Activated naive CD4-positive, alpha-beta T cell treated with anti-CD3 and anti-CD28 coated beads, Interleukin-2, amount 10 ng/mL, durations not matched to agents 7 days and 5 days (primary cell): ENCODE measurements at regions not wholly inside any gene's neighbourhood (a gene's known extent, or its start where the extent isn't known, plus 50 kb on each side); places are given as distances from the start of the nearest gene placed in this dataset.

ENCODE experiments used
- CTCF ChIA-PET: fragments of 350-600 bp; sonication (Branson Sonifier 250); formaldehyde crosslinking; loops from one replicate; lab custom pipeline; 2021; ENCODE audit warnings: antibody characterized with exemption; lab: Charles Lee
- DNase-seq: peaks from one replicate; pipeline ENCODE4 v3.0.0-alpha.2; 2020
- H3K27ac Mint-ChIP-seq: one replicate; pipeline ENCODE4 v1.8.0; 2021; ENCODE audit warnings: mild to moderate bottlenecking, moderate library complexity, mixed read lengths
- H3K27me3 Mint-ChIP-seq: one replicate; pipeline ENCODE4 v1.8.0; 2021; ENCODE audit warnings: mild to moderate bottlenecking, mixed read lengths
- H3K36me3 Mint-ChIP-seq: one replicate; pipeline ENCODE4 v1.8.0; 2021; ENCODE audit warnings: mixed read lengths
- H3K4me1 Mint-ChIP-seq: one replicate; pipeline ENCODE4 v1.8.0; 2021; ENCODE audit warnings: mixed read lengths
- H3K4me3 Mint-ChIP-seq: one replicate; pipeline ENCODE4 v1.8.0; 2021; ENCODE audit warnings: mild to moderate bottlenecking, moderate library complexity, mixed read lengths
- H3K9me3 Mint-ChIP-seq: one replicate; pipeline ENCODE4 v1.8.0; 2021; ENCODE audit warnings: mixed read lengths

DNA sequence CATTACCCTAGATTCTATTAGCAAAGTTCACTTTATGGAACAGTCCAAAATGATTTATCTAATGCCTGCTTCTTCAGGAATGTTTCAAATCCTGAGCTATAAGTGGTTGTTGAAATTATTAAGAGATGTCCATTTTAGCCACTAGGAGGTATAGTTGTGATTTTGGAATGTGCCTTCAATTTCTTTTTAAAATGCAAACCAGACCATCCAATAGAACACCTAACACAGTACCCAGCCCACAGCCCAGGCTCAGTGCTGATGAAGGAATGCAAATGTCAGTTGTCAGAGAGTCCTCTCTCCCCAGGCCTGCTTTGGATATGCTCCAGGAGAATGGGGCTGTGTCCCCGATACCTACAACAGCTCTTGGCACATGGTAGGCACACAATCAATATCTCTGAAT, 85.8 kb upstream of the E2F8 start:
- H3K4me3 Mint-ChIP-seq: no peak overlapping the region
- H3K27me3 Mint-ChIP-seq: peaks cover 17% of the 10 kb centered on the region
- CTCF ChIA-PET: interaction anchor here (1.0 to 1.3 kb wide), 3 partner anchors 226 to 243 kb away, joined by 3 to 4 read pairs (median 3); no protein-coding TSS in a partner anchor
- H3K9me3 Mint-ChIP-seq: no peaks in the 10 kb centered on the region
- H3K36me3 Mint-ChIP-seq: no peaks in the 10 kb centered on the region
- H3K4me1 Mint-ChIP-seq: no peaks in the 10 kb centered on the region
- H3K27ac Mint-ChIP-seq: no peak overlapping the region
- no peak for DNase-seq

- Mint-ChIP-seq H3K9me3 (no peaks in the 10 kb centered on the region), H3K27me3 (peaks cover 13% of the 10 kb centered on the region)
- CTCF ChIA-PET: interaction anchor here (0.9 kb wide), 1 partner anchor 248 kb away, joined by 3 read pairs; no protein-coding TSS in a partner anchor
Observed at GRCh38 chr11:19323502-19323901, 82.8 kb upstream of the E2F8 start.

DNA sequence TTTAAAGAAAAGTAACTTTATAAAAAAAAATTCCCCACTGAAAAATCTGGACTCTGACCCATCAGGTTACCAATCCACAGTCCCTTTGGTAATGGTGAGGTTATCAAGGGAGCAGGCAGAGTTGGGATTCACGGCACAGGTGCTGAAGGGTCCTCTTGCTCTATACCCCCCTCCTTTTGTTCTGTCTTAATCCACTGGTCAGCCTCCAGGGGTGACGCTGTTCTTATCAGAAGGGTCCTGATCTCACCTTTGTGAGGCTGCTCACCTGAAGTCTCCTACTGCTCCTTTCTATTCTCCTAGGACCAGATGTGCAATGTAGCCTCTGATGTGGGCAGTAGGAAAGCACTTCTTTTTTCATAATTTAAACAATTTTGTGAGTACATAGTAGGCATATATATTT, 80.6 kb upstream of the E2F8 start:
- Mint-ChIP-seq H3K27me3 (peaks cover 10% of the 10 kb centered on the region), H3K27ac (no peak overlapping the region), H3K4me1 (no peaks in the 10 kb centered on the region), H3K9me3 (no peaks in the 10 kb centered on the region), H3K4me3 (no peak overlapping the region), H3K36me3 (no peaks in the 10 kb centered on the region)
- CTCF ChIA-PET: no interaction called here
- DNase-seq: no peak

More at GRCh38 chr11:19323502-19323901, 82.8 kb upstream of the E2F8 start:
- no peak overlapping the region for H3K27ac Mint-ChIP-seq
- H3K4me3 Mint-ChIP-seq: no peak overlapping the region
- no peaks in the 10 kb centered on the region for H3K4me1 Mint-ChIP-seq
- no peak for DNase-seq
- no peaks in the 10 kb centered on the region for H3K36me3 Mint-ChIP-seq

DNA sequence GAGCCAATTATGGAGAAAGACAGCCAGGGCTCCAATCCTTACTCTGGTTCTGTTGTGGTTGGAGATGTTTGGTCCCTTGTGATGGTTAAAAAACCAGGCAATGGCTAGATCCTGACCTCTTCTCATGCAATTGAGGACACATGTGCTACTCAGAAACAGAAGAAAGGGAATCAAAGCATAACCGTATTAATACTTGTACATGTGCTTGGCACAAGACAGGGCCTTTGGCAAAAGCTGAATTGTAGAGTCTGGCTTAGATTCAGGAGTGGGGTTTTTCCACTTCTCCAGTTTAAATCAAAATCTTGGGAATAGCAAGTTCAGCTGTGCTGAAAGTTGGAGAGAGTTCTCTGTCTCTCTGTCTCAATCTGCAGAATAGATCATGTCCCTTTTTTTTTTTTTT, 80.1 kb upstream of the E2F8 start:
- Mint-ChIP-seq H3K36me3 (no peaks in the 10 kb centered on the region), H3K4me1 (no peaks in the 10 kb centered on the region), H3K9me3 (no peaks in the 10 kb centered on the region), H3K27me3 (peaks cover 10% of the 10 kb centered on the region), H3K4me3 (no peak overlapping the region), H3K27ac (no peak overlapping the region)
- DNase-seq: no peak
- CTCF ChIA-PET: no interaction called here

DNA sequence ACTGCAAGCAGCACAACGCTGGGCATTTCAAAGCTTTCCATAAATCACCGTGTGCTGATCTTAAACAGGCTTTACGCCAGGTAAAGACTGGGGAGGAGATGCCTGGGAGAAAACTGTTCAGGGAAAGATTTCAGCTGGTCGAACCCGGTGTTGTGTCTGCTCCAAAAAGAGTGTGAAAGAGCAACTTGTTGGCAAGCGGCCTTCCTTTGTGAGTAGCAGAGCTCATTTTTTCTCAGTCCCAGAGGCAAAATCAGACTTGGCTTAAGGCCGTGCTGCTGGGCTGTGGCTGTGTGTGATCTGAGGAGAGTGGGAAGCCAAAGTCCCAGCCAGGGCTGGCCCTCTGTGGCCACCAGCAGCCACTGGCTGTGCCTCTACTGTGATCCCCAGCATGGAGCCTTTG, 75.7 kb upstream of the E2F8 start:
- no peak overlapping the region for H3K4me3 Mint-ChIP-seq
- H3K36me3 Mint-ChIP-seq: no peaks in the 10 kb centered on the region
- no peak for DNase-seq
- peaks cover 16% of the 10 kb centered on the region for H3K27me3 Mint-ChIP-seq
- no peaks in the 10 kb centered on the region for H3K4me1 Mint-ChIP-seq
- CTCF ChIA-PET: no interaction called here
- no peak overlapping the region for H3K27ac Mint-ChIP-seq
- no peaks in the 10 kb centered on the region for H3K9me3 Mint-ChIP-seq

DNA sequence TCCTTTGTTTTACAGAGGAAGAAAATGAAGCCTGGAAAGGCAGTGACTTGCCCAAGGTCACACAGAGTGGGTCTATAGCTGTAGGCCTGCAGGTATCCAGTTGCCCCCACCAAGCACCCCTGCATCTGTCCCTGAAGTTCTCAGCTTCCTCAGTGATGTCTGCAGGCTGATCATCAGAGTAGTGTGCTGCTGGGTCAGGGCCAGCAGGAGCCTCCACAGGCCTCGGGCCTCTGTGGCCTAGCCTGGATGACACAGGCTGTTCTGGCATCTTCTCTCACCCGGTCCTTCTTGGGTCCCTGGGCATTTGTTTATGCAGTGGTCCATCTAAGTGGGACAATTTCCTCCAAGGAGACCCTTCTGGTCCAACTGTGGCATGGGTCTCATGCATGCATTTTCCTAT, 74.8 kb upstream of the E2F8 start:
- no peak overlapping the region for H3K4me3 Mint-ChIP-seq
- no peak for DNase-seq

GRCh38 chr11:19313140-19313539, 72.4 kb upstream of the E2F8 start:
- no peaks in the 10 kb centered on the region for H3K36me3 Mint-ChIP-seq

More for the DNA sequence above, 74.8 kb upstream of the E2F8 start:
- CTCF ChIA-PET: interaction anchor here (0.6 kb wide), 1 partner anchor 1057 kb away, joined by 3 read pairs; no protein-coding TSS in a partner anchor
- H3K9me3 Mint-ChIP-seq: no peaks in the 10 kb centered on the region
- no peaks in the 10 kb centered on the region for H3K36me3 Mint-ChIP-seq
- H3K27ac Mint-ChIP-seq: no peak overlapping the region
- no peaks in the 10 kb centered on the region for H3K4me1 Mint-ChIP-seq
- peaks cover 9% of the 10 kb centered on the region for H3K27me3 Mint-ChIP-seq

DNA sequence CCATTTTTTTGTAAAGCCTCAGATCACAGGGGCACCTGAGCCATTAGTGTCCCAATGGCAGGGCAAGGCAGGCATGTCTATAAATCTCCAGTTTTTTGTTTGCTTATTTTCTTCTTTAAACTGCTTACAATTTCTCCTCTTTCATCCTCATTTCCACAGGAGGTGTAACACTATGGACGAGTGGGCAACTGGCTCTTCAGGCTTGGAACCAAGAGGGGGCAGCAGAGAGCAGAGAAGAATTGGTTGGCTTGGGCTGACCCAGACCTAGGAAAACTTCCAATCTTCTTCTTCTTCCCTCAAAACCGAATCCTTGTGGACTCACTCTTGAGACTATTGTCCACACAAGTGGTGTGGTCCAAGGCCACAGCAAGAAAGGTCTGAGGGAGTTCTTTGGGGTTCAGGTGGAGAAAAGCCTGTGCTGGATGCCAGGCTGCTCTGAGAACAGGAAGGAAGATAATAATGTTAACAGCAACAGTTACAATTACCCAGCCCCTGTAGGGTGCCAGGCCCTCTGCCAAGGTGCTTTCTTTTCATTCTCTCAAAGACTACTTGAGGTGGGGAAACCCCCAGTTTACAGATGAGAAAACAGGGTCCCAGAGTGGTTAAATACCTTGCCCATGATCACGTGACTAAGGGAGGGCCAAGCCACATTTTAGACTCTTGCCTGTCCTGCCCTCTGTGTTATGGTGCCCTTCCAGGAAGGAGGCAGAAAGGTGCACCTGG, 70.7 kb upstream of the E2F8 start:
- H3K36me3 Mint-ChIP-seq: no peaks in the 10 kb centered on the region
- no peak overlapping the region for H3K4me3 Mint-ChIP-seq
- no peak overlapping the region for H3K27ac Mint-ChIP-seq
- H3K9me3 Mint-ChIP-seq: no peaks in the 10 kb centered on the region
- peaks cover 8% of the 10 kb centered on the region for H3K27me3 Mint-ChIP-seq
- CTCF ChIA-PET: interaction anchor here (2.3 kb wide), 1 partner anchor 242 kb away, joined by 5 read pairs; no protein-coding TSS in a partner anchor
- no peaks in the 10 kb centered on the region for H3K4me1 Mint-ChIP-seq
- peak; percentile 64 for DNase-seq

More at GRCh38 chr11:19313140-19313539, 72.4 kb upstream of the E2F8 start:
- Mint-ChIP-seq H3K4me3 (no peak overlapping the region), H3K27ac (no peak overlapping the region), H3K4me1 (no peaks in the 10 kb centered on the region), H3K9me3 (no peaks in the 10 kb centered on the region), H3K27me3 (peaks cover 8% of the 10 kb centered on the region)
- CTCF ChIA-PET: interaction anchor here (0.8 kb wide), 1 partner anchor 241 kb away, joined by 4 read pairs; no protein-coding TSS in a partner anchor
- no peak for DNase-seq

- Mint-ChIP-seq H3K36me3 (no peaks in the 10 kb centered on the region), H3K4me3 (no peak overlapping the region), H3K27ac (no peak overlapping the region), H3K9me3 (no peaks in the 10 kb centered on the region), H3K27me3 (peaks cover 7% of the 10 kb centered on the region), H3K4me1 (no peaks in the 10 kb centered on the region)
- CTCF ChIA-PET: no interaction called here
- DNase-seq: no peak
Observed at GRCh38 chr11:19307498-19307897, 66.8 kb upstream of the E2F8 start.

GRCh38 chr11:19306179-19306944, 65.6 kb upstream of the E2F8 start:
- DNase-seq: no peak
- no peak overlapping the region for H3K4me3 Mint-ChIP-seq
- H3K27me3 Mint-ChIP-seq: peaks cover 1% of the 10 kb centered on the region
- CTCF ChIA-PET: interaction anchor here (0.8 kb wide), 1 partner anchor 8 kb away, joined by 3 read pairs; no protein-coding TSS in a partner anchor
- H3K36me3 Mint-ChIP-seq: no peaks in the 10 kb centered on the region
- H3K27ac Mint-ChIP-seq: no peak overlapping the region
- H3K9me3 Mint-ChIP-seq: no peaks in the 10 kb centered on the region
- H3K4me1 Mint-ChIP-seq: no peaks in the 10 kb centered on the region

GRCh38 chr11:19301361-19301760, 60.6 kb upstream of the E2F8 start:
- H3K36me3 Mint-ChIP-seq: no peaks in the 10 kb centered on the region
- H3K27me3 Mint-ChIP-seq: peaks cover 9% of the 10 kb centered on the region
- no peak overlapping the region for H3K4me3 Mint-ChIP-seq
- H3K27ac Mint-ChIP-seq: no peak overlapping the region
- H3K4me1 Mint-ChIP-seq: no peaks in the 10 kb centered on the region
- no peaks in the 10 kb centered on the region for H3K9me3 Mint-ChIP-seq
- no peak for DNase-seq
- CTCF ChIA-PET: no interaction called here

DNA sequence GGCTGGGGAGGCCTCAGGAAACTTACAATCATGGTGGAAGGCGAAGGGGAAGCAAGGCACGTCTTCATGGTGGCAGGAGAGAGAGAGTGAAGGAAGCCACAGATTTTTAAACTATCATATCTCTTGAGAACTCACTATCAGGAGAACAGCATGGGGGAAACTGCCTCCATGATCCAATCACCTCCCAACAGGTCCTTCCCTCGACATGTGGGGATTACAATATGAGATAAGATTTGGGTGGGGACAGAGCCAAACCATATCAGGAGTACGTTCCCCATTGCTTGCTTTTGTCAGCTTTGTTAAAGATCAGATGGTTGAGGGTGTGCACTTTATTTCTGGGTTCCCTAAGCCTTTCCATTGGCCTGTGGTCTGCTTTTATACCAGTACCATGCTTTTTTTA, 53.7 kb upstream of the E2F8 start:
- H3K27me3 Mint-ChIP-seq: peaks cover 18% of the 10 kb centered on the region
- H3K4me1 Mint-ChIP-seq: no peaks in the 10 kb centered on the region
- no peaks in the 10 kb centered on the region for H3K9me3 Mint-ChIP-seq
- H3K27ac Mint-ChIP-seq: no peak overlapping the region
- DNase-seq: no peak
- H3K4me3 Mint-ChIP-seq: no peak overlapping the region
- no peaks in the 10 kb centered on the region for H3K36me3 Mint-ChIP-seq
- CTCF ChIA-PET: no interaction called here

GRCh38 chr11:19291064-19291463, 50.3 kb upstream of the E2F8 start:
- Mint-ChIP-seq H3K4me1 (no peaks in the 10 kb centered on the region), H3K27ac (no peak overlapping the region), H3K27me3 (peaks cover 9% of the 10 kb centered on the region), H3K9me3 (no peaks in the 10 kb centered on the region), H3K36me3 (no peaks in the 10 kb centered on the region), H3K4me3 (no peak overlapping the region)
- CTCF ChIA-PET: no interaction called here
- DNase-seq: no peak
